Calu3 (cell line): ENCODE measurements at regions not wholly inside any gene's neighbourhood (a gene's known extent, or its start where the extent isn't known, plus 50 kb on each side); places are given as distances from the start of the nearest gene placed in this dataset.
"Not testable (repeated sequence)": the region's sequence is repeated elsewhere in the genome, so short reads cannot be mapped to it uniquely, and the experiment has no call there.

Experiments
- BruUV-seq: library from RNA; stranded (reverse); fragments of 400-500 nt; replicated peaks from 2 replicates; lab custom pipeline; 2021; lab: Mats Ljungman, UMichigan
- CTCF ChIA-PET: fragments of 300-600 bp; sonication (Branson Sonifier 250); formaldehyde crosslinking; loops from one replicate; lab custom pipeline; 2022; ENCODE audit warnings: antibody characterized with exemption; lab: Charles Lee
- DNase-seq: peaks from one replicate; pipeline ENCODE4 v3.0.0; 2022
- H3K27ac Mint-ChIP-seq: one replicate; pipeline ENCODE4 v1.8.0; 2022; ENCODE audit warnings: mixed read lengths; ENCODE audit not compliant: unreplicated experiment
- H3K27me3 Mint-ChIP-seq: one replicate; pipeline ENCODE4 v1.8.0; 2022; ENCODE audit warnings: mixed read lengths; ENCODE audit not compliant: unreplicated experiment
- H3K36me3 Mint-ChIP-seq: one replicate; pipeline ENCODE4 v1.8.0; 2022; ENCODE audit warnings: mild to moderate bottlenecking, moderate library complexity, mixed read lengths; ENCODE audit not compliant: insufficient read depth, unreplicated experiment
- H3K4me1 Mint-ChIP-seq: one replicate; pipeline ENCODE4 v1.8.0; 2022; ENCODE audit warnings: mild to moderate bottlenecking, low read depth, mixed read lengths; ENCODE audit not compliant: unreplicated experiment
- H3K4me3 Mint-ChIP-seq: one replicate; pipeline ENCODE4 v1.8.0; 2022; ENCODE audit warnings: mild to moderate bottlenecking, low read depth, moderate library complexity, mixed read lengths; ENCODE audit not compliant: unreplicated experiment
- H3K9me3 Mint-ChIP-seq: one replicate; pipeline ENCODE4 v1.8.0; 2022; ENCODE audit warnings: low read depth, mixed read lengths; ENCODE audit not compliant: unreplicated experiment
- intact Hi-C: fragments of 100-400 bp; cut with micrococcal nuclease; formaldehyde crosslinking; loops from one replicate; pipeline ENCODE4 v1.10.0; 2022; ENCODE audit not compliant: unreplicated experiment
- TF ChIP-seq, protein P1 (sequence below): fragments of 200-600 bp; IDR thresholded peaks from one replicate; pipeline ENCODE4 v1.8.0; 2022; ENCODE audit warnings: antibody characterized with exemption; ENCODE audit not compliant: unreplicated experiment

DNA sequence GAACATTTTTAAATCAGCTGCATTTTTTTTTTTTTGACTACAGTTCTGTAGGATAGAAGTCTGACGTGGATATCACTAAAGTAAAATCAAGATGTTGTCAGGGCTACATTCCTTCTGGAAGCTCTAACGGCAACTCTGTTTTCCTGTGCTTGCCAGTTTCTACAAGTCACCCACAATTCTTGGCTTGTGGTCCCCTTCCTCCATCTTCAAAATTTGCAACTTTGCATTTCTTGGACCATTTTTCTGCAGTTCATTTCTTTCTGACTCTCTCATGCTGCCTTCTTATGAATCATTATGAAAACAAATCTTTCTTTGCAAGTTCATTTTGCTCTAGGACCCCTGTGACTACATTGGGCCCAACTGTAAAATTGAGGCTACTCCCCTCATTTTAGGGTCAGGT is 367.9 kb downstream of the DSC3 start:
- peaks cover 3% of the 10 kb centered on the region for H3K9me3 Mint-ChIP-seq
- DNase-seq: no peak
- CTCF ChIA-PET: no interaction called here
- no TSS peak for BruUV-seq
- intact Hi-C loops: no loop called here
- H3K4me3 Mint-ChIP-seq: no peak overlapping the region
- H3K27ac Mint-ChIP-seq: no peak overlapping the region
- H3K27me3 Mint-ChIP-seq: no peaks in the 10 kb centered on the region
- H3K4me1 Mint-ChIP-seq: no peaks in the 10 kb centered on the region
- TF ChIP-seq, protein P1, sequence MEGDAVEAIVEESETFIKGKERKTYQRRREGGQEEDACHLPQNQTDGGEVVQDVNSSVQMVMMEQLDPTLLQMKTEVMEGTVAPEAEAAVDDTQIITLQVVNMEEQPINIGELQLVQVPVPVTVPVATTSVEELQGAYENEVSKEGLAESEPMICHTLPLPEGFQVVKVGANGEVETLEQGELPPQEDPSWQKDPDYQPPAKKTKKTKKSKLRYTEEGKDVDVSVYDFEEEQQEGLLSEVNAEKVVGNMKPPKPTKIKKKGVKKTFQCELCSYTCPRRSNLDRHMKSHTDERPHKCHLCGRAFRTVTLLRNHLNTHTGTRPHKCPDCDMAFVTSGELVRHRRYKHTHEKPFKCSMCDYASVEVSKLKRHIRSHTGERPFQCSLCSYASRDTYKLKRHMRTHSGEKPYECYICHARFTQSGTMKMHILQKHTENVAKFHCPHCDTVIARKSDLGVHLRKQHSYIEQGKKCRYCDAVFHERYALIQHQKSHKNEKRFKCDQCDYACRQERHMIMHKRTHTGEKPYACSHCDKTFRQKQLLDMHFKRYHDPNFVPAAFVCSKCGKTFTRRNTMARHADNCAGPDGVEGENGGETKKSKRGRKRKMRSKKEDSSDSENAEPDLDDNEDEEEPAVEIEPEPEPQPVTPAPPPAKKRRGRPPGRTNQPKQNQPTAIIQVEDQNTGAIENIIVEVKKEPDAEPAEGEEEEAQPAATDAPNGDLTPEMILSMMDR: no peak
- H3K36me3 Mint-ChIP-seq: no peaks in the 10 kb centered on the region

DNA sequence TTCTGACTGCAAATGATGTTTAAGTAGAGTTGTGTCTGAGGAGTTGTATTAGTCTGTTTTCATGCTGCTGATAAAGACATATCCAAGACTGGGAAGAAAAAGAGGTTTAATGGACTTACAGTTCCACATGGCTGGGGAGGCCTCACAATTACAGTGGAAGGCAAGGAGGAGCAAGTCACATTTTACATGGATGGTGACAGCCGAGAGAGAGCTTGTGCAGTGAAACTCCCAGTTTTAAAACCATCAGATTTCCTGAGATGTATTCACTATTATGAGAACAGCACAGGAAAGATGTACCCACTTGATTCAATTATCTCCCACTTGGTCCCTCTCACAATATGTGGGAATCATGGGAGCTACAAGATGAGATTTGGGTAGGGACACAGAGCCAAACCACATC is 370.1 kb downstream of the DSC3 start:
- DNase-seq, H3K27ac Mint-ChIP-seq, CTCF ChIA-PET, H3K36me3 Mint-ChIP-seq, H3K4me1 Mint-ChIP-seq, H3K9me3 Mint-ChIP-seq, H3K4me3 Mint-ChIP-seq, BruUV-seq, intact Hi-C loops, H3K27me3 Mint-ChIP-seq: not testable (repeated sequence)

DNA sequence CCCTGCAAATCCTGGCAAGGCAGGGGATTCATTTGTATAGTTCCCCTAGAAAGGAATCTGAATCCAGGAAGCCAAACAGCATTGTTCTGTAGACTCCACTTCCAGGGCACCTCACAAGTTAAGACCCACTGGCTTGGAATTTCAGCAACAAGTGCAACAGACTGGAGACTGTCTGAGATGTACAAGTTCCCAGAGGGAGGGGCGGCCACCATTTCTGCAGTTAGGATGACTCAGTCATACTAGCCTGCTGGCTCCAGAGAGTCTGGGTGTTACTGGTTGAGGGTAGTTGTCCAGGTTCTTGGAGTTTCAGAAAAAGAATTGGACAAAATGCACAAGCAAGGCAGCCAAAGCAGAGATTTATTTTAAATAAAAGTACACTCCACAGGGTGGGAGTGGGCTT is 384.2 kb downstream of the DSC3 start:
- H3K27ac Mint-ChIP-seq: no peak overlapping the region
- H3K9me3 Mint-ChIP-seq: peaks cover 3% of the 10 kb centered on the region
- no peak overlapping the region for H3K4me3 Mint-ChIP-seq
- BruUV-seq: no TSS peak
- CTCF ChIA-PET: no interaction called here
- DNase-seq: no peak
- intact Hi-C loops: no loop called here
- H3K36me3 Mint-ChIP-seq: no peaks in the 10 kb centered on the region
- H3K4me1 Mint-ChIP-seq: no peaks in the 10 kb centered on the region
- TF ChIP-seq, protein P1: no peak
- H3K27me3 Mint-ChIP-seq: no peaks in the 10 kb centered on the region

DNA sequence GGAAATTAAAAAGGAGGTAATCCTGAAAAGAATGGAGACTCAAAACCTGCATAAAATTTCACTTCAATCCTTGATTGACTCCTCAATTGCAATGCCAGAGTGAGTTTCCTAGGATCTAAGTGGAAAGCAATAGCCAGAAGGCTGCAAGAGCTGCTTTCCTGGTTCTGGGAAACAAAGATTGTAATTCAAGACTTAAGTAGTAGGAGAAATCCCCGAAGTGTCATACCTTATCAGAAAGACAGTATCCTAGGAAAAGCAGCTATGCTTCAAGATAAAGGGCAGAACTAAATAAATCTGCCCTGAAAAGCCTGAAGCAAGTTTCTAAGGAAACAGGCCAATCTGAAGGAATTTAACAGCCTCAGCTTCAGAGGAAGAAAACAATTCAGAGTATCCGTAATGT is 390.2 kb downstream of the DSC3 start:
- Mint-ChIP-seq H3K27me3 (no peaks in the 10 kb centered on the region), H3K4me3 (no peak overlapping the region), H3K36me3 (no peaks in the 10 kb centered on the region), H3K9me3 (no peaks in the 10 kb centered on the region), H3K4me1 (peaks cover 7% of the 10 kb centered on the region), H3K27ac (no peak overlapping the region)
- BruUV-seq: no TSS peak
- no peak for DNase-seq
- CTCF ChIA-PET: no interaction called here
- TF ChIP-seq, protein P1: no peak
- intact Hi-C loops: no loop called here

DNA sequence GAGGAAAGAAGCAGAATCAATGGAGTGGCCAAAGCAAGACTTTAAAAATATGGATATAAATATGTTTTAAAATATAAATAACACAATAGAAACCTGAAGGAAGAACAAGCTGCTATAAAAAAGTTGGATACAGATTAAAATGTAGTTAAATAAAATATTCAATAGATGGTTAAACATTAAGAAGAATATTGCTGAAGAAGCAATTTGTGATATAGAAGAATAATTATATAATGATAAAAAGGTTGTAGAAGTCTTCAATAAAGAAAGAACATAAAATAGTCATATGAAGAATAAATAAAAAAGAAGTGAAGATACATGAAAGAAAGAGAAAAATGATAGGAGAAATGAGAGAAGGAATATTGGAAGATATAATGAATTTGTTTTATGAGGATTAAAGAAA is 392.0 kb downstream of the DSC3 start:
- TF ChIP-seq, protein P1: no peak

More for the DNA sequence above, 392.0 kb downstream of the DSC3 start:
- Mint-ChIP-seq H3K27ac (no peak overlapping the region), H3K36me3 (no peaks in the 10 kb centered on the region), H3K4me3 (no peak overlapping the region), H3K4me1 (peaks cover 7% of the 10 kb centered on the region), H3K27me3 (no peaks in the 10 kb centered on the region), H3K9me3 (no peaks in the 10 kb centered on the region)
- CTCF ChIA-PET: no interaction called here
- no TSS peak for BruUV-seq
- no peak for DNase-seq
- intact Hi-C loops: no loop called here
